GM12864 (cell line): ENCODE measurements at regions not wholly inside any gene's neighbourhood (a gene's known extent, or its start where the extent isn't known, plus 50 kb on each side); places are given as distances from the start of the nearest gene placed in this dataset.

Experiments used
- DNase-seq: peaks from one replicate; pipeline ENCODE4 v3.0.0-alpha.2; 2011; ENCODE audit warnings: low read depth
- H3K4me3 ChIP-seq: 2 replicates; pipeline ENCODE4 v1.5.1; 2011; ENCODE audit warnings: mild to moderate bottlenecking, low read depth, low read length, control low read depth
- TF ChIP-seq, protein P1 (sequence below): IDR thresholded peaks from 2 replicates; pipeline ENCODE4 v1.5.1; 2011; ENCODE audit warnings: low read depth, mild to moderate bottlenecking, moderate library complexity, low read length, control low read depth, inconsistent platforms; ENCODE audit errors: missing control alignments

DNA sequence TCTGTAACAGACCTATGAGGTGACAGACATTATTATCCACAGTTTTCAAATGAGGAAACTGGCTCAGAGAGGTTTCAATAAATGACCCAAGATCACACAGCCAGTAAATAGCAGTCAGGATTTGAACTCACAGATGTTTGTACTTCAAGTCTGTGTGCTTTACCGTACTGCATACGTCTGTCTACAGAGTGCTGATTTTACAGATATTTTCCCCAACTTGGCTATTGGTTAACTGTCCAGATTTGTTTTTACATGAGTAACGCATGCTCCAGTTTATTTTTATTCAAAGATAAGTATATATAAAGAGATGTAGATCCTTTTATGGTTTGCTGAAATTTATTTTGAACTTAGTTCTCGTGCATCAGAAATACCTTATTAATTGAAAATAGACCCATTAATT is 65.7 kb upstream of the SLC38A2 start:
- TF ChIP-seq, protein P1, sequence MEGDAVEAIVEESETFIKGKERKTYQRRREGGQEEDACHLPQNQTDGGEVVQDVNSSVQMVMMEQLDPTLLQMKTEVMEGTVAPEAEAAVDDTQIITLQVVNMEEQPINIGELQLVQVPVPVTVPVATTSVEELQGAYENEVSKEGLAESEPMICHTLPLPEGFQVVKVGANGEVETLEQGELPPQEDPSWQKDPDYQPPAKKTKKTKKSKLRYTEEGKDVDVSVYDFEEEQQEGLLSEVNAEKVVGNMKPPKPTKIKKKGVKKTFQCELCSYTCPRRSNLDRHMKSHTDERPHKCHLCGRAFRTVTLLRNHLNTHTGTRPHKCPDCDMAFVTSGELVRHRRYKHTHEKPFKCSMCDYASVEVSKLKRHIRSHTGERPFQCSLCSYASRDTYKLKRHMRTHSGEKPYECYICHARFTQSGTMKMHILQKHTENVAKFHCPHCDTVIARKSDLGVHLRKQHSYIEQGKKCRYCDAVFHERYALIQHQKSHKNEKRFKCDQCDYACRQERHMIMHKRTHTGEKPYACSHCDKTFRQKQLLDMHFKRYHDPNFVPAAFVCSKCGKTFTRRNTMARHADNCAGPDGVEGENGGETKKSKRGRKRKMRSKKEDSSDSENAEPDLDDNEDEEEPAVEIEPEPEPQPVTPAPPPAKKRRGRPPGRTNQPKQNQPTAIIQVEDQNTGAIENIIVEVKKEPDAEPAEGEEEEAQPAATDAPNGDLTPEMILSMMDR, result no peak
- H3K4me3 ChIP-seq, result no peak overlapping the region
- no peak for DNase-seq

GRCh38 chr12:46437469-46437868 is 64.9 kb upstream of the SLC38A2 start:
- no peak for DNase-seq
- H3K4me3 ChIP-seq, result no peak overlapping the region
- TF ChIP-seq, protein P1, result no peak

- TF ChIP-seq, protein P1, result no peak
- no peak for DNase-seq
- no peak overlapping the region for H3K4me3 ChIP-seq
These were observed 64.2 kb upstream of the SLC38A2 start for GRCh38 chr12:46436747-46437146.

DNA sequence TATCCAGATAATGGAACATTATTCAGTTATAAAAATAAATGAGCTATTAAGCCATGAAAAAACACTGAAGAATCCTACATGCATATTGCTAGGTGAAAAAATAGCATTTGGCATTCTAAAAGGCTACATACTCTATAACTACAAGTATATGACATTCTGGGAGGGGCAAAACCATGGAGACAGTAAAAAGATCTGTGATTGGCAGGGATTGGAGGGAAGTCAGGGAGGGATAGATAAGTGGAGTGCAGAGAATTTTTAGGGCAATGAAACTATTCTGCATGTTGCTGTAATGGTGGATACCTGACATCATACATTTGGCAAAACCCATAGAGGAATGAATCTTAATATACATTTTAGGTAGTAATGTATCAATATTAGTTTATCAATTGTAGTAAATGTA is 63.1 kb upstream of the SLC38A2 start:
- TF ChIP-seq, protein P1, result no peak
- DNase-seq, result no peak
- no peak overlapping the region for H3K4me3 ChIP-seq

DNA sequence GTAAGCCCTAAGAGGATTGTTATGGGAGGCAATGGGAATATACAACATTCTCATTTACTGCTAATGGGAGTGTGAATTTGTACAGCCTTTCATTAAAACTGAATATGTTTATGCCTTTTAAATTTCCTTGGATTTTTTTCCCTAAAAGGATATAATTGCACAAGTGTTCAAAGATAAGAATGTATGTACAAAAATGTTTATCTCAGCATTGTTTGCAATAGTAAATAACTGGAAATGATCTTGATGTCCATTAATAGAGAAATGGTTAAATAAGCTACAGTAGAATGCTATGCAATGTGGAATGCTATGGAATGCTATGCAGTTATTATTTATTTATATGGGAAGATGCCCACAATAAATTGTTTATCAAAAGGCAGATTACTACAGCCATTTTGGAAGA is 62.5 kb upstream of the SLC38A2 start:
- TF ChIP-seq, protein P1, result no peak
- H3K4me3 ChIP-seq, result no peak overlapping the region
- DNase-seq, result no peak

- TF ChIP-seq, protein P1, result no peak
- DNase-seq, result no peak
- H3K4me3 ChIP-seq, result no peak overlapping the region
These were observed 61.3 kb upstream of the SLC38A2 start for GRCh38 chr12:46433829-46434228.

- TF ChIP-seq, protein P1, result no peak
- no peak overlapping the region for H3K4me3 ChIP-seq
- DNase-seq, result no peak
These were observed 59.8 kb upstream of the SLC38A2 start for GRCh38 chr12:46432325-46432724.
